Hepatic stellate cell (primary cell): ENCODE measurements at regions not wholly inside any gene's neighbourhood (a gene's known extent, or its start where the extent isn't known, plus 50 kb on each side); places are given as distances from the start of the nearest gene placed in this dataset.

Source experiments
- DNase-seq: peaks from one replicate; pipeline ENCODE4 v3.0.0; 2011; ENCODE audit warnings: low spot score

GRCh38 chr1:112788054-112788453 lies 72.9 kb upstream of the PPM1J start:
- no peak for DNase-seq

GRCh38 chr1:112783059-112783458 lies 67.9 kb upstream of the PPM1J start:
- no peak for DNase-seq

- DNase-seq: no peak
Observed at GRCh38 chr1:112779665-112780526, 64.8 kb upstream of the PPM1J start.

GRCh38 chr1:112778137-112778536 lies 63.0 kb upstream of the PPM1J start:
- no peak for DNase-seq

- DNase-seq: no peak
Observed at GRCh38 chr1:112776688-112777087, 61.6 kb upstream of the PPM1J start.

- DNase-seq: no peak
Observed at GRCh38 chr1:112772781-112773180, 57.6 kb upstream of the PPM1J start.

- no peak for DNase-seq
Observed at GRCh38 chr1:112770724-112771123, 55.6 kb upstream of the PPM1J start.

- no peak for DNase-seq
Observed at GRCh38 chr1:112769611-112770010, 54.5 kb upstream of the PPM1J start.

GRCh38 chr1:112767646-112768045 lies 52.5 kb upstream of the PPM1J start:
- no peak for DNase-seq
